ENCODE measurements at regions not wholly inside any gene's neighbourhood (a gene's known extent, or its start where the extent isn't known, plus 50 kb on each side); places are given as distances from the start of the nearest gene placed in this dataset.

DNA sequence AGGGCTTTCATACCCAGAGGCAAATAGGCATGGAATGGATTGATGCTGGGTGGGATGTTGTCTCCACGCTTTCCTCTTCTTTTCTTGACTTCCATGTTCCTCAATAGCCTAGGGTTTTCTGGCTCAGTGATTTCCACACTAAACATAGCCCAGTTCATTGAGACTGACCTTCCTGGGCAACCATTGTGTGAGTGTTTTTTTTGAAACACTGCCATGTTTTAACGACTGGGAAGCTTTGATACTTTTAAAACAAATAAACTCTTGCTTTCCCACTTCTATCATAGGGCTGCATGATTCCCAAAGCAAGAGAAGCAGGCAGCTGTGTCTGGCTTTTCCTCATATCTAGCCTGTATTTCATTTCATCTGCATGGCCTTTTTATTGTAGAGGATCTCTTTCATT, 775.9 kb upstream of the TSPY4 start:
- no peaks in the 10 kb centered on the region for H3K4me1 ChIP-seq (ENCODE audit: control insufficient read depth, insufficient read depth, low read length)
- H3K27ac ChIP-seq (ENCODE audit: low read length): no peak overlapping the region
- ATAC-seq: no peak
- intact Hi-C loops (cut with DNase I): no loop called here
- H3K9me3 ChIP-seq (ENCODE audit: control insufficient read depth, low read length): no peaks in the 10 kb centered on the region
- no peak overlapping the region for H3K4me3 ChIP-seq (ENCODE audit: low read length)
- no peaks in the 10 kb centered on the region for H3K27me3 ChIP-seq (ENCODE audit: control insufficient read depth, insufficient read depth)
- 33% methylated on average over 2 of the region's 2 CpGs for WGBS
- DNase-seq: no peak

DNA sequence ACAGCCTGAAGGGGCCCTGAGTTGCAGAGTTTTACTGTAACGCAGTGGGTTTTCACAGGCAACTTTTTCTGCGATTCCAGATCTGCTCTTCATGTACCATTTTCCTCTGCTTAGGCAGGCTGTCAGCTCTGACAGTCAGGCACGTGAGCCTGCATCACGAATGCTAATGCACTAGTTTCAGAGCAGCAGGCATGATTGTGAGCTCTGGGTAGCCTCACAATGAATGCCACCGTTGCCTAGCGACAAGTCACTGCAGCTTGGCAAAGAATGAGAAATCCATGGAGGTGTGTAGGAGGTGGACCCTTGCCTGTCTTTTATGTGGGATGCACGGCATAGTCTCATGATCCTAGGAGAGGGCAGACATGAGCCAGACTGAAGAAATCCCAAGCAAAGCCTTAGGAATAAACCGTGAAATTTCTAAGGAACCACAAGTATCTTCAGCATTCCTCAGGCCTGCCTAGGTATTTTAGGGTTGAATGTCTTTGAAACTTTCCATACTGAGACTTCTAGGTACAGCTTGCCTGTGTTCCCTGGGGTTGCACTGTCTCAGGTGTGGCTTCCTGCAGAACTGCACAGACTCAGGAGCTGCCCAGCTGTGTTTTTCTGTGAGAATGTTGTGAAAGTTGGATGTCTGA, 774.7 kb upstream of the TSPY4 start:
- H3K4me3 ChIP-seq (ENCODE audit: low read length): no peak overlapping the region
- no peaks in the 10 kb centered on the region for H3K27me3 ChIP-seq (ENCODE audit: control insufficient read depth, insufficient read depth)
- ATAC-seq: no peak
- no peak overlapping the region for H3K27ac ChIP-seq (ENCODE audit: low read length)
- 60% methylated on average over 8 of the region's 8 CpGs for WGBS
- no peak for DNase-seq
- intact Hi-C loops (cut with DNase I): no loop called here
- no peaks in the 10 kb centered on the region for H3K4me1 ChIP-seq (ENCODE audit: control insufficient read depth, insufficient read depth, low read length)
- no peaks in the 10 kb centered on the region for H3K9me3 ChIP-seq (ENCODE audit: control insufficient read depth, low read length)

DNA sequence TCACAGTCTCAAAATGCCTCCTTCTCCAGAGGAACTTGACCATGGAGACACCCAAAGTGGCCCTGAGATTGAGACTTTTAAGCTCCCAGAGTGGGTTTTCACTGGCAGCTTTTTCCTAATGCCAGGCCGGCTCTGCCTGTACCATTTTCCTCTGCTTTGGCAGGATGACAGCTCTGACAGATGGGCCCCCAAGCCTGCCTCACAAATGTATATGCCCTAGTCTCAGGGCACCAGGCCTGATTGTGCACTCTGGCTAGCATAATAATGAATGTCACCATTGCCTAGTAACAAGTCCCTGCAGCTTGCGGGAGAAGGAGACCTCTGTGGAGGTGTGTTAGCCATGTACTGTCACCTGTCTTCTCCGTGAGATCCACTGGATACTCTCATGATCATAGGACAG, 772.8 kb upstream of the TSPY4 start:
- ATAC-seq (no peak), DNase-seq (no peak)
- no peaks in the 10 kb centered on the region for H3K27me3 ChIP-seq (ENCODE audit: control insufficient read depth, insufficient read depth)
- no peak overlapping the region for H3K27ac ChIP-seq (ENCODE audit: low read length)
- intact Hi-C loops (cut with DNase I): no loop called here
- WGBS: 77% methylated on average over 3 of the region's 3 CpGs
- H3K9me3 ChIP-seq (ENCODE audit: control insufficient read depth, low read length): no peaks in the 10 kb centered on the region
- H3K4me3 ChIP-seq (ENCODE audit: low read length): no peak overlapping the region
- H3K4me1 ChIP-seq (ENCODE audit: control insufficient read depth, insufficient read depth, low read length): peaks cover 2% of the 10 kb centered on the region

DNA sequence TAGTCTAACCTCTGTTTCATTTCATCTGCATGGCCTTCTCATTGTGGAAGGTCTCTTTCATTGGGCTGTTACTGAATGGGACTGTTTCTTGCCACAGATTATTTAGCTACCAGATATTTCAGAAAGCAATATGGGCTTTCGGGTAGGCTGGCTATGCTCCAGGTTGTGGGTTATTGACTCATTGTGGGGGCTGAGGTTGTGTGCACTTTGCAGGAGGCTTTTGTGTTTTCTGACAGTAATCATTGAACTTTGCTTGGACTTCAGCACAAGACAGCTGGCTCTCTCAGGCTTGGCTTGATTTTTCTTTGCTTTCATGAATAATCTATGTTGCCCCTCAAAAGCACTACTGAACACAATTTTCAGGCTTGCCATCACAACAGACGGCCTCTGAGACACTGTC, 771.1 kb upstream of the TSPY4 start:
- Histone ChIP-seq H3K4me3 (ENCODE audit: low read length) (no peak overlapping the region), H3K27ac (ENCODE audit: low read length) (no peak overlapping the region), H3K4me1 (ENCODE audit: control insufficient read depth, insufficient read depth, low read length) (peaks cover 2% of the 10 kb centered on the region), H3K27me3 (ENCODE audit: control insufficient read depth, insufficient read depth) (no peaks in the 10 kb centered on the region), H3K9me3 (ENCODE audit: control insufficient read depth, low read length) (no peaks in the 10 kb centered on the region)
- intact Hi-C loops (cut with DNase I): no loop called here
- ATAC-seq (no peak), DNase-seq (no peak)
- WGBS: 48% methylated on average over 2 of the region's 2 CpGs

DNA sequence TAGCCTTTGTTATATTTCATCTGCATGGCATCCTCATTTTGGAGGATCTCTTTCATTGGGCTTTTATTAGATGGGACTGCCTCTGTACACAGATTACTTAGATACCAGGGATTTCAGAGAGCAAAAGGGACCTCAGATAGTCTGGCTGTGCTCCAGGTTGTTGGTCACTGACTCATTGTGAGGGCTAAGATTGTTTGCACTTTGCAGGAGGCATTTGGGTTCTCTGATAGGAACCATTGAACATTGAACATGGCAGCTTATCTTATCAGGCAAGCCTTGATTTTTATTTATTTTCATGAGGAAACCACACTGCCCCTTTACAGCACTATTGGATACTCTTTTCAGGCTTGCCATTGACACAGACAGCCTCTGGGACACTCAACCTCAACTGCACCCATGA, 766.9 kb upstream of the TSPY4 start:
- H3K27me3 ChIP-seq (ENCODE audit: control insufficient read depth, insufficient read depth): no peaks in the 10 kb centered on the region
- intact Hi-C loops (cut with DNase I): no loop called here
- H3K4me3 ChIP-seq (ENCODE audit: low read length): no peak overlapping the region
- H3K9me3 ChIP-seq (ENCODE audit: control insufficient read depth, low read length): no peaks in the 10 kb centered on the region
- ATAC-seq (no peak), DNase-seq (no peak)
- peaks cover 2% of the 10 kb centered on the region for H3K4me1 ChIP-seq (ENCODE audit: control insufficient read depth, insufficient read depth, low read length)
- H3K27ac ChIP-seq (ENCODE audit: low read length): no peak overlapping the region

DNA sequence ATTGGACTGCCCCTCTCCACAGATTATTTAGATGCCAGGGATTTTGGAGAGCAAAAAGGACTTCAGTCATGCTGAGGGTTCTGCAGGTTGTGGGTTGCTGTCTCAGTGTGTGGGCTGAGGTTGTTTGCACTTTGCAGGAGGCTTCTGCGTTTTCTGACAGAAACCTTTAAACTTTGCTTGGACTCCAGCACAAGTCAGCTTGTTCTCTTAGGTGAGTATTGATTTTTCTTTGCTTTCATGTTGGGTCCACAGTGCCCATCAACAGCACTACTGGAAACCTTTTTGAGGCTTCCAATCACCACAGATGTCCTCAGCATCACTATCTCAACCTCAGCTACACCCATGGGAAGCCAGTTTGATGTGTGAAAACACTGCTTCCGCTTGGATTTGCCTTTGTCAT, 764.3 kb upstream of the TSPY4 start:
- WGBS: 52% methylated on average over 2 of the region's 2 CpGs
- Histone ChIP-seq H3K9me3 (ENCODE audit: control insufficient read depth, low read length) (no peaks in the 10 kb centered on the region), H3K27ac (ENCODE audit: low read length) (no peak overlapping the region), H3K4me3 (ENCODE audit: low read length) (no peak overlapping the region), H3K4me1 (ENCODE audit: control insufficient read depth, insufficient read depth, low read length) (peaks cover 2% of the 10 kb centered on the region), H3K27me3 (ENCODE audit: control insufficient read depth, insufficient read depth) (no peaks in the 10 kb centered on the region)
- intact Hi-C loops (cut with DNase I): no loop called here
- DNase-seq: no peak
- no peak for ATAC-seq

DNA sequence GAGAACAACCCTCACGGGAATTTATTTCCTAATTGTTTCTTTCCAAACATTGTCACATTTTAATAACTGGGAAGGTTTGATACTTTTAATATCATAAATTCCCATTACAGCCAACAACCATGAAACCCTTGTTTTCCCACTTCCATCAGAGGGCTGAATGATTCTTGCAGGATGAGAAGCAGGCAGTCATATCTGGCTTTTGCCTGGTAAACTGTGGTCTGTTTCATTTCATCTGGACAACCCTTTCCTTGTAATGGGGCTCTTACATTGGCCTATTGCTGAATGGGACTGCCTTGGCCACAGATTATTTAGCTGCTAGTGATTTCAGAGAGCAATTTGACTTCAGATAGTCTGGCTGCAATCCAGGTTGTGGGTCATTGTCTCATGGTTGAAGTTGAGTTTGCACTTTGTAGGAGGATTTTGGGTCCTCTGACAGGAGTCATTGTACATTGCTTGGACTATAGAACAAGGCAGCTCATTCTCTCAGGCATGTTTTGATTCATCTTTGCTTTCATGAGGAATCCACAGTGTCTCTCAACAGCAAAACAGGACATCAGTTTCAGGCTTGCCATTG, 754.9 kb upstream of the TSPY4 start:
- H3K9me3 ChIP-seq (ENCODE audit: control insufficient read depth, low read length): no peaks in the 10 kb centered on the region
- H3K27ac ChIP-seq (ENCODE audit: low read length): no peak overlapping the region
- ATAC-seq: no peak
- no peak overlapping the region for H3K4me3 ChIP-seq (ENCODE audit: low read length)
- intact Hi-C loops (cut with DNase I): no loop called here
- DNase-seq: no peak
- WGBS: 59% methylated on average over 1 of the region's 1 CpG
- peaks cover 2% of the 10 kb centered on the region for H3K4me1 ChIP-seq (ENCODE audit: control insufficient read depth, insufficient read depth, low read length)
- no peaks in the 10 kb centered on the region for H3K27me3 ChIP-seq (ENCODE audit: control insufficient read depth, insufficient read depth)

DNA sequence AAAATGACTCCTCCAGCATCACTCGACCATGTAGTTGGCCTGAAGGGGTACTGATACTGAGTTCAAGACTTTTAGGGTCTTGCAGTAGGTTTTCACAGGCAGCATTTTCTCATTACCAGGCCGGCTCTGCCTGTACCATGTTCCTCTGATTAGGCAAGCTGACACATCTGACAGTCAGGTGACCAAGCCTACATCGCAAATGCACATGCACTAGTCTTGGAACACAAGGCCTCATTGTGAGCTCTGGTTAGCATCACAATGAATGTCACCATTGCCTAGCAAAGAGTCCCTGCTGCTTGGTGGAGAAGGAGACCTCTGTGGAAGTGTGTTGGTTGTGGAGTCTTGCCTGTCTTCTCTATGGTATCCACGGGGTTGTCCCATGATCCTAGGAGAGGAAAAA, 754.1 kb upstream of the TSPY4 start:
- no peaks in the 10 kb centered on the region for H3K27me3 ChIP-seq (ENCODE audit: control insufficient read depth, insufficient read depth)
- H3K9me3 ChIP-seq (ENCODE audit: control insufficient read depth, low read length): no peaks in the 10 kb centered on the region
- intact Hi-C loops (cut with DNase I): no loop called here
- no peak for DNase-seq
- WGBS: 51% methylated on average over 4 of the region's 4 CpGs
- no peak for ATAC-seq
- H3K4me1 ChIP-seq (ENCODE audit: control insufficient read depth, insufficient read depth, low read length): peaks cover 2% of the 10 kb centered on the region
- H3K27ac ChIP-seq (ENCODE audit: low read length): no peak overlapping the region
- H3K4me3 ChIP-seq (ENCODE audit: low read length): no peak overlapping the region

DNA sequence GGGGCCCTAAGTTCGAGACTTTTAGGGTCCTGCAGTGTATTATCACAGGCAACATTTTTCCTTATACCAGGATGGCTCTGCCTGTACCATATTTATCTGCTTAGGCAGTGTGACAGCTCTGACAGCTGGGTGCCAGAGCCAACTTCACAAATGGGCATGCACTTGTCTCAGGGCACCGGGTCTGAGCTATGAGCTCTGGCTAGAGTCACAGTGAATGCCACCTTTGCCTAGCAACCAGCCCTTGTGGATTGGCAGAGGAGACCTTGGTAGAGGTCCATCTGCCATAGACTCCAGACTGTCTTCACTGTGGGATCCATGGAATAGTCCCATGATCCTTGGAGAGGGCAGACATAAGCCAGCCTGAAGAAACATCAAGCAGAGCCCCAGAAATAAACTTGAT, 746.6 kb upstream of the TSPY4 start:
- ATAC-seq: peak in 1 of 2 donors; percentile 64
- Histone ChIP-seq H3K27me3 (ENCODE audit: control insufficient read depth, insufficient read depth) (no peaks in the 10 kb centered on the region), H3K9me3 (ENCODE audit: control insufficient read depth, low read length) (no peaks in the 10 kb centered on the region), H3K4me1 (ENCODE audit: control insufficient read depth, insufficient read depth, low read length) (no peaks in the 10 kb centered on the region), H3K27ac (ENCODE audit: low read length) (no peak overlapping the region), H3K4me3 (ENCODE audit: low read length) (no peak overlapping the region)
- intact Hi-C loops (cut with DNase I): no loop called here
- DNase-seq: peak in 1 of 3 donors; percentile 20
- 45% methylated on average over 2 of the region's 2 CpGs for WGBS

DNA sequence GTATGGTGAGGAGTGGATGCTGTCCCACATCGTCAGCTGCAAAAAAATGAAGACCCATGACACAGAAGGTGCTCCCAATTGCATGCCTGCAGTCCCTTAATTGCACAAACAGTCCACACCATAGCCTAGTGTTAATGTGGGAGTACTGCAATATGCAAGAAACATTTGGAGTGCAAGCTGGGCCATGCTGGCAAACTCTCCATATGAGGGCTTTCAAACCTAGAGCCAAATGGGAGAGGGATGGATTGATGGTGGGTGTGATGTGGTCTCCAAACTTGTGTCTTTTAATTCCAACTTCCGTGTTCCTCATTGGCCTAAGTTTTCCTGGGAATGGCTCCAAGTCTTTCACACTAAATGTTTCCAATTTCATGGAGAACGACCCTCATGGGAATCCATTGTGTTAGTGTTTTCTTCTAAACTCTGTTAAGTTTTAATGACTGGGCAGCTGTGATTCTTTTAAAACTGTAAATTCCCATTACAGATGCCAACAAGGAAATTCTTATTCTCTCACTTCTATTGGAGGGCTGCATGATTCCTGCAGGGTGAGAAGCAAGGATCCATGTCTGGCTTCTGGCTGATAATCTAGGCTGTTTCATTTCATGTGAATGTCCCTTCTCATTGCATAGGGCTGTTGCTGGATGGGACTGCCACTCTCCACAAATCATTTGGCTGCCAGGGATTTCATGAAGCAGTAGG, 745.3 kb upstream of the TSPY4 start:
- Histone ChIP-seq H3K27me3 (ENCODE audit: control insufficient read depth, insufficient read depth) (no peaks in the 10 kb centered on the region), H3K27ac (ENCODE audit: low read length) (no peak overlapping the region), H3K4me3 (ENCODE audit: low read length) (no peak overlapping the region), H3K4me1 (ENCODE audit: control insufficient read depth, insufficient read depth, low read length) (no peaks in the 10 kb centered on the region), H3K9me3 (ENCODE audit: control insufficient read depth, low read length) (no peaks in the 10 kb centered on the region)
- 31% methylated on average over 3 of the region's 3 CpGs for WGBS
- intact Hi-C loops (cut with DNase I): no loop called here
- ATAC-seq (peak in 1 of 2 donors; percentile 71), DNase-seq (peak in 1 of 3 donors; percentile 55)

DNA sequence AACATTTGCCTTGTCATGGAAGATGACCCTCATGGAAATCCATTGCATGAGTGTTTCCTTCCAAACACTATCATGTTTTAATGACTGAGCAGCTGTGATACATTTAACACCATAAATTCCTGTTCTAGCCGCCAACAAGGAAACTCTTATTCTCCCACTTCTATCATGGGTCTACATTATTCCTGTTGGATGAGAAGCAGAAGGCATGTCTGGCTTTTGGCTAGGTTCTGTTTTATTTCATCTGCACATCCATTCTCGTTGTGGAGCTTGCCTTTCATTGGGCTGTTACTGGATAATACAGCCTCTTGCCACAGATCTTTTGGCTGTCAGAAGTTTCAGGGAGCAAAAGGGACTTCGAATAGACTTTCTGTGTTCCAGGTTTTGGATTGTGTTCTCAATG, 742.6 kb upstream of the TSPY4 start:
- Histone ChIP-seq H3K4me1 (ENCODE audit: control insufficient read depth, insufficient read depth, low read length) (no peaks in the 10 kb centered on the region), H3K9me3 (ENCODE audit: control insufficient read depth, low read length) (no peaks in the 10 kb centered on the region), H3K27me3 (ENCODE audit: control insufficient read depth, insufficient read depth) (no peaks in the 10 kb centered on the region), H3K27ac (ENCODE audit: low read length) (no peak overlapping the region), H3K4me3 (ENCODE audit: low read length) (no peak overlapping the region)
- DNase-seq (no peak), ATAC-seq (no peak)
- 48% methylated on average over 3 of the region's 3 CpGs for WGBS
- intact Hi-C loops (cut with DNase I): no loop called here
